NCI-H82 treated with DMSO at 0.1 percent for 48 hours (cell line): ENCODE measurements at regions not wholly inside any gene's neighbourhood (a gene's known extent, or its start where the extent isn't known, plus 50 kb on each side); places are given as distances from the start of the nearest gene placed in this dataset.

ENCODE experiments used
- DNase-seq: peaks from one replicate; lab custom pipeline; 2025; ENCODE audit not compliant: unreplicated experiment; lab: John Stamatoyannopoulos, UW

GRCh38 chr14:99098199-99098598, 173.8 kb downstream of the BCL11B start:
- DNase-seq, result no peak

DNA sequence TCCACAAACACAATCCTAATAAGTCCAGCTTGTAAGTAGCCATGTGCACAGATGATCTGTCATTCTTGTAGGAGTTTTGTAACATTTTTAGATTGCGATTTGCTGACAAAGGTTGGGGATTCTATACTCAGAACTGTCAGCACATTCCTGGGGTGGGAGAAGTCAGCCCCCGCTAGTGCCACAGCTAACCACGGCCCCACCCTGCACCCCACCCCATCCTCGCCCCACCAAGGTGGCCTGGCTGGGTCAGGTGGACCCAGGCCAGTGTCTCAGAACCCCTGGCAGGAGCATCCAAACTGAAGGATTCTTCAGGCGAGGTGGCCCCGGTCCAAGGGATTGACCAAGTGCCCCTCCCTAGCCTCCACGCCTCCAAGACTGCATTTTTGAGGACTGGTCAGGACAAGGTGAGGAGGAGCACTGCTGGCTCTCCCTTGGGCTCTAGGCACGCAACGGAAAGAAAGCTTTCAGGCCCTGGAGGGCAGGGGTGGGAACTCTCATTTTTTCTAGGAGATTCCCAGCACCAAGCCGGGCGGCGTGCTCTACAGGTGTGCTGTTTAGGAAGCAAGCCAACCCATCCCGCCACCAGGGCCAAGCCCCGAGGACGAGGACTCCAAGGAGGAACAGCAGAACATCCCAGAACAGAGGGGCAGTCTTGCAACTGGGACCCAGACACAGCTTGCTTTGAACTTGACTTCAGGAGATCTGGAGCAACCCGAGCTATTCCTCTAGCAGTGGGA, 172.8 kb downstream of the BCL11B start:
- no peak for DNase-seq

GRCh38 chr14:99100497-99101270, 171.3 kb downstream of the BCL11B start:
- DNase-seq, result no peak

DNA sequence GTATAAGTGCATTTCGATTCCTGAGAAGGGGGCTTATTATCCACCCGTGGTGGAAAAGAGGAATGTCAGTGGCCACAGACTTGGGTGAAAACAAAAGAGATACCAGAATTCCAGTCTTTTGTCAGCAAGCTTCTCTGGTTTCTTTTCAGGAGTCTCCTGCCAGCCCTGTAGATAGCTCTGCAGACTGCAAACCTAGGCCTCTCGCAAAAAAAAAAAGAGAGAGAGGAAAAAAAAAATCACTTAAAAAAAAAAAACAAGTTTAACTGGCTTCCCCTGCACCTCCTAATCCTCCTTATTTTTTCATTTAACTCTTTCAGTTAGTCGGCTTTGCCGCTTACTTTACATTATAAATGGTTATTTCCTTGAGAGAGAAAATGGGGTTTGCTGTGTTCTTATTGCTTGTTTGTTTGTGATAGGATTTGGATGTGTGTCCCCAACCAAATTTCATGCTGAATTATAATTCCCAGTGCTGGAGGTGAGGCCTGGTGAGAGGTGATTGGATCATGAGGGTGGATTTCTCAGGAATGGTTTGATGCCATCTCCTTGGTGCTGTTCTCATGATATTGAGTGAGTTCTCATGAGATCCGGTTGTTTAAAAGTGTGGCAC, 170.0 kb downstream of the BCL11B start:
- DNase-seq, result no peak

DNA sequence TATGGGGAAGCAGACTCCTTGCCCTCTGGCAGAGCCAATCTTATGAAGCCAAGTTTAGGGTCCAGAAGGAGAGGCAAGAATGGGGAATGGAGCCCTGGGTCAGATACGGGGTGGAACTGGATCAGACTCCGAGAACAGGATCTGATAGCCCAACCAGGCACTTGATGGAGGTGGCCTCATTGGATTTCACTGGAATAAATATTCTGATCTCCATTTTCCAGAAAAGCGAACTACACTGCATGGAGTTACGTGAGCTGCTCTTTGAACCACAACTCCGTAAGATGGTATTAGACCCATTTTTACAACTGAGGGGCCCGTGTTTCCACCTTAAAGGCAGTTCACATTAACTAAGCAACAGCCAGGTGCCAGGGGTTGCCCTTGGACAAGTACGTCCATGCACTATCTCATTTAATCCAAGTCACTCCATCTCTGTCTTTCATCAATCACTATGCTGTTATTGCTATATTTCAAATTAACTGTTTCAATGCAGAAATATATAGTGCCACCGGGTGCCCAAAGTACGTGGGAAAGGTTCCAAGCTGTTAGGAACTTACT, 155.2 kb downstream of the BCL11B start:
- no peak for DNase-seq

DNA sequence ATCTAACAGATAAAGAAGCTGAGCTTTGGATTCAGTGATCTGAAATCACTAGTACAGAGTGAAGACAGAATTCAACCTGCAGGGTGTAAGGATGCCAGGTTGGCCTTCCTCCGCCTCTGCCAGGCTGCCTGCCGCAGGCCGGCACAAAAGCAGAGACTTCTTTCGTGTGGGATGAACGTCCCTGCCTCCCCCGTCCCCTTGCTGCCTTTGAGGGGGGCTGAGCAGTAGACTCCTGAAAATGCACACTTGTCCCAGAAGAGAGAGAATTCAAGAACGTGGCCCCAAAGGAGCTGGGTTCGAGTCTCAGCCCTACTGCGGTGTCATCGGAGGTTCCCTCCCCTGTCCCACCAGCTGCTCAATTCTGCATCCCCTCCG, 154.3 kb downstream of the BCL11B start:
- no peak for DNase-seq

DNA sequence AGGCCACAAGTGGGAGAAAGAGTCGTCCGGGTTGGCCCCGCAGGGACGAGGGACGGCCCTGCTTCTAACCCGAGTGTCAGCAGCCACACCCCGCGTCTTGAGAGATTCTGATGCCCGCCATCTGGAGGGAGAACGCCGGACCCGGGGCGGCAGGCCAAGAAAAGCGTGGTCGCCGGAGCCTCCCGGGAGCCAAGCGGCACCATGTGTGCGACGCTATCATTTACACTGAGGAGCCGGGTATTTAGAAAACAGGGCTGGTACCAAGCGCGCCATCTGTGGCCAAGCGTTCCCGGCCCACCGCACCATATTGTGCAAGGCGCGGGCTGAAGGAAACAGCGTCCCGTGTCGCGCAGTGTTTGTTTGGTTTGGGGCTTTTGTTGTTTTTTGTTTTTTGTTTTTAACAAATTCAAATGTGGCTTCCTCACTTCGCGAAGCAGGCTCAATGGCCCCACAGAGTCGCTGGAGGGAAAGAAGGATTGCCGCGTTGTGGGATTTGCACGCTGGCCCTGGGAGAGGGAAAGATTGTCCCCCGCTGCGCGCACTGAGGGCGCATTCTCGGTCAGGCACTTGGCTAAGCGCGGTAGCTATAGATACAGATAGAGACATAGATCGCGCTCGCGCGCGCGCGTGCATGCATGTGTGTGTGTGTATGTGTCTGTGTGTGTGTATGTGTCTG, 153.8 kb downstream of the BCL11B start:
- no peak for DNase-seq

- DNase-seq, result no peak
These were observed 153.1 kb downstream of the BCL11B start for GRCh38 chr14:99118946-99119345.
